Adrenal gland (tissue), 5 donors: ENCODE measurements at regions not wholly inside any gene's neighbourhood (a gene's known extent, or its start where the extent isn't known, plus 50 kb on each side); places are given as distances from the start of the nearest gene placed in this dataset.

ENCODE experiments used
- CTCF ChIP-seq, 6 experiments: fragments of 450-650 bp in 4 of 6; fragments of 200-600 bp in 2 of 6; sonication (generic) in 1 of 6; IDR thresholded peaks; 1 replicate in 5 of 6; 2 replicates in 1 of 6; pipeline versions ENCODE4 v1.5.1 to v1.8.0; 2016 to 2021; ENCODE audit warnings: antibody characterized with exemption in 6 of 6, mild to moderate bottlenecking in 2 of 6, moderate library complexity in 1 of 6
- POLR2A ChIP-seq, 2 donors: fragments of 450-650 bp; IDR thresholded peaks; one replicate each; pipeline ENCODE4 v1.6.1; 2017; ENCODE audit warnings: antibody characterized with exemption in 2 of 2, mild to moderate bottlenecking in 2 of 2, moderate library complexity in 1 of 2
- donor health status: DM: no; HTN: no; CAD: no.

DNA sequence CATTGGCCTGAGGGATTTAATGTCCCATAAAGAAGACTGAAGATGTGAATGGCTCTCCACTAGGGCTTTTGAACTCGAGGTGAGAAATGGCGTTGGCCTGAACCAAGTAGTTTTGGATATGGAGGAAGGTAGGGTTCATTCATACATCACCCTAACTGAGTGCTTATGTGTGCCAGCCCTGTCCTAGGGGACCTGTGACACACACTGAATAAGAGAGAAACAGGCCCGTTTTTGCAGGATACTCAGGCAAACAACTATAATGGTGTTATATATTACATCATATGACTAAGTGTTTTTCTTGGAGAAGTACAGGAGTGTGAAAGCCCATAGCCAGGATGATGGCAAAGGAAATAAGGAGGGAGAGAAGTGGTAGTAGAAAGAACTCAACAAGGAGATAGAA, 368.1 kb downstream of the TMEM135 start:
- TF ChIP-seq POLR2A (IDR thresholded peaks at IDR 0.05) = no peak
- no peak for TF ChIP-seq CTCF (IDR thresholded peaks at IDR 0.05)
